ENCODE measurements at regions not wholly inside any gene's neighbourhood (a gene's known extent, or its start where the extent isn't known, plus 50 kb on each side); places are given as distances from the start of the nearest gene placed in this dataset.

DNA sequence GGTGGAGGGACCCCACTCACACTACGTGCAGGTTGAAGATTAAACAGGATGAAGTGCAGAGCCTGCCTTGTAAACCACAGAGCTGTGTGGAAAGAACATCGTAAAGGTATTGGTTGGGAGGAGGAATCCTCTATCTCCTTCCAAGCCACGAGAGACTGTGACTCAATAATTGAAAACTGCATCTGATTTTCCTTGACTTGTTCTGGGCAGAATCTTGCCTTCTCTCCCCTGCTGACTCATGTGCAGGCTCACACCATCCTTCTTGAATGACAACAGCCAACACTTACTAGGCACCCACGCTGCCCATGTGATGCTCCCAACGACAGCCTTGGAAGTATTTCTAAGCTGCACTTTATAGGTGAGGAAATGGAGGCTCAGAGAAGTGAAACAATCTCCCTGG is 563.0 kb downstream of the MIAT start:
- no peak overlapping the region for H3K4me3 ChIP-seq
- intact Hi-C loops (cut with micrococcal nuclease), result loop anchor here (10.0 kb wide), 1 partner anchor 174 kb away; no protein-coding TSS in a partner anchor
- H3K36me3 ChIP-seq, result no peaks in the 10 kb centered on the region
- H3K4me1 ChIP-seq, result peaks cover 10% of the 10 kb centered on the region
- H3K27ac ChIP-seq (replicated peaks), result no peak overlapping the region
- no peak for DNase-seq
- H3K9me3 ChIP-seq (replicated peaks), result peaks cover 14% of the 10 kb centered on the region
- TF ChIP-seq, protein P1, sequence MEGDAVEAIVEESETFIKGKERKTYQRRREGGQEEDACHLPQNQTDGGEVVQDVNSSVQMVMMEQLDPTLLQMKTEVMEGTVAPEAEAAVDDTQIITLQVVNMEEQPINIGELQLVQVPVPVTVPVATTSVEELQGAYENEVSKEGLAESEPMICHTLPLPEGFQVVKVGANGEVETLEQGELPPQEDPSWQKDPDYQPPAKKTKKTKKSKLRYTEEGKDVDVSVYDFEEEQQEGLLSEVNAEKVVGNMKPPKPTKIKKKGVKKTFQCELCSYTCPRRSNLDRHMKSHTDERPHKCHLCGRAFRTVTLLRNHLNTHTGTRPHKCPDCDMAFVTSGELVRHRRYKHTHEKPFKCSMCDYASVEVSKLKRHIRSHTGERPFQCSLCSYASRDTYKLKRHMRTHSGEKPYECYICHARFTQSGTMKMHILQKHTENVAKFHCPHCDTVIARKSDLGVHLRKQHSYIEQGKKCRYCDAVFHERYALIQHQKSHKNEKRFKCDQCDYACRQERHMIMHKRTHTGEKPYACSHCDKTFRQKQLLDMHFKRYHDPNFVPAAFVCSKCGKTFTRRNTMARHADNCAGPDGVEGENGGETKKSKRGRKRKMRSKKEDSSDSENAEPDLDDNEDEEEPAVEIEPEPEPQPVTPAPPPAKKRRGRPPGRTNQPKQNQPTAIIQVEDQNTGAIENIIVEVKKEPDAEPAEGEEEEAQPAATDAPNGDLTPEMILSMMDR (IDR thresholded peaks at IDR 0.05; ENCODE audit: borderline replicate concordance), result no peak
- H3K27me3 ChIP-seq (ENCODE audit: low read depth), result peaks cover 80% of the 10 kb centered on the region

DNA sequence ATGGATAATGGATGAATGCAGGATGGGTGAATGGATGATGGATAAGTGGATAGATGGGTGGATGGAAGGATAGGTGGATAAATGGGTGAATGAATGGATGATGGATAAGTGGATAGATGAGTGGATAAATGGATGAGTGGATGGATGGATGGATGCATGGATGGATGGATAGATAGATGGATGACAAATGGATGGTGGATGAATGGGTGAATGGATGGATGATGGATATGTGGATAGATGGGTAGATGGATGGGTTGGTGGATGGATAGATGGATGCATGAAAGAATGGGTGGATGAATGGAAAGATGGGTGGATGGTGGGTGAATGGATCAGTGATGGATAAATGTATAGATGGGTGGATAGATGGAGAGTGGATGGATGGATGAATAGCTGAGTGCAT is 564.8 kb downstream of the MIAT start:
- peaks cover 68% of the 10 kb centered on the region for H3K27me3 ChIP-seq (ENCODE audit: low read depth)
- no peak overlapping the region for H3K27ac ChIP-seq (replicated peaks)
- H3K4me1 ChIP-seq, result peaks cover 10% of the 10 kb centered on the region
- DNase-seq, result no peak
- no peaks in the 10 kb centered on the region for H3K36me3 ChIP-seq
- peaks cover 14% of the 10 kb centered on the region for H3K9me3 ChIP-seq (replicated peaks)
- intact Hi-C loops (cut with micrococcal nuclease), result loop anchor here (10.0 kb wide), 1 partner anchor 173 kb away; no protein-coding TSS in a partner anchor
- TF ChIP-seq, protein P1 (IDR thresholded peaks at IDR 0.05; ENCODE audit: borderline replicate concordance), result no peak
- H3K4me3 ChIP-seq, result no peak overlapping the region

DNA sequence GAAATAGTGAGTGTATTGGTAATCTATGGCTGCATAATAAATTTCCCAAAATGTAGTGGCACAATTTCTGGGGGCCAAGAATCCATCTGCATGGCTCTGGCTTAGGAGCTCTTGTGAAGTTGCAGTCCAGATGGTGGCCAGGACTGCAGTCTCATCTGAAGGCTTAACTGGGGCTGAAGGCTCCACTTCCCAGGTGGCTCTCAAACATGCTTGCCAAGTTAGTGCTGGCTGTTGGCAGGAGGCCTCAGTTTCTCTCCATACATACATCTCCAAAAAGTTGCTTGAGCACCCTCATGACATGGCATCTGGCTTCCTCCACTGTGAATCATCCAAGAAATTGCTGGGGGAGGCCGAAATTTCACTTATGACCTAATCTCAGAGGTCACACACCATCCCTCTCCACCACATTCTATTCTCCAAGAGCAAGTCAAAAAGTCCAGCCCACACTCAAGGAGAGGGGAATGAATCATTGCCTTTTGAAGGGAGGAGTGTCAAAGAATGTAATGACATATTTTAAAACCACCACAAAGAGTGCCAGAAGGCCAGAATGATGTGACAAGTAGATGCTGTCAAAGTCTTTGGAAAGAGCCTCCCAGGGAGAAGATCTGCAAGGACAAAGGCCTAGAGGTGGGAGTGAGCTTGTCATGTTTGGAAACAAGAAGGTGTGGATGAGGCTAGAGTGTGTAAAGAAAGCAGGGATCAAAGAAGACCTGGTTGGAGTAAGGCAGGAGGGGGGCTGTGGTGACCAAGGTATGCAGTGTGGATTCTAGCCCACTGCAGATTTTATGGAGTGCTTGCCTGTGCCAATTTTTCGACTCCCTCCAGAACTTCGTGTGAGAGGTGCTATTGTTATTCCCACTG is 566.2 kb downstream of the MIAT start:
- Histone ChIP-seq H3K27me3 (ENCODE audit: low read depth) (peaks cover 55% of the 10 kb centered on the region), H3K4me3 (no peak overlapping the region), H3K4me1 (peaks cover 5% of the 10 kb centered on the region), H3K9me3 (replicated peaks) (peaks cover 19% of the 10 kb centered on the region), H3K27ac (replicated peaks) (peak overlapping the region; percentile 23), H3K36me3 (no peaks in the 10 kb centered on the region)
- intact Hi-C loops (cut with micrococcal nuclease), result loop anchor here (10.0 kb wide), 1 partner anchor 171 kb away; no protein-coding TSS in a partner anchor
- TF ChIP-seq, protein P1 (IDR thresholded peaks at IDR 0.05; ENCODE audit: borderline replicate concordance), result no peak
- no peak for DNase-seq

DNA sequence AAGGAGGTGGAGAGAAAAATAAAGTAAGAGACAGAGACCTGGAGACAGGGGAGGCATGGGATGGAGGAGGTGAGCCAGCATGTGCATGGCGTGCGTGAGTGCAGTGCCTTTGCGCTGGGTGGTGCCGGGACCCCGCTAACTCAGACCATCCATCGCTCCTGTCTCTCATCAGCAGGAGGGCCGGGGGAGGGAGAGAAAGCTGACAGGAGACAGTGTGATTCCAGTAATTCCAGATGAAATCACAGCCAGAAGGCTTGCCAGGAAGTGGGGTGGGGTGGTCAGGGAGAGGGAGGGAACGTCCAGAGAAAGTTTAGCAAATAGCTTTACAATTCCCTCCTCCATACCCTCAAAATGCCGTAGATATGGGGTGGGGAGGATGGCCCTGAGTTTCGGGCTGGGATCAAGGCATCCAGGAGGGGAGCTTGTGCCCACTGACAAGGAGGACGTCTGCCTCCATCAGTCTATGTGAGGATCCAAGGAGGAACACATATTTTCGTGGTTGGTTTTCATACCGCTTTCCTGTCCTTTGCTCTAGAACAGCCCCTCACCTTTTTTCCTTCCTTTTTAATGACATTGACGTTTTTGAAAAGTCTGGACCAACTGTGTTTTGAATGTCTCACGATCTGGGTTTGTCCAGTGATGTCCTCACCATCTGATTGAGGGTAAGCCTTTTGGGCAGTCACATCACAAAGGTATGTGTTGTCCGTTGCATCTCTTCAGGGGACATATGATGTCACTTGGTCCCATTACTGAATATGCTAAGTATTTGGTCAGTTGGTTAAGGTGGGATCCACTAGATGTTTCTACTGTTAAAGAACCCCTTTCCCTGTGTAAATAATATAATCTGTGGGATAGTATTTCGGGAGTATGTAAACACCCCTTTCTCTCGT is 567.3 kb downstream of the MIAT start:
- Histone ChIP-seq H3K4me3 (no peak overlapping the region), H3K36me3 (no peaks in the 10 kb centered on the region), H3K27me3 (ENCODE audit: low read depth) (peaks cover 45% of the 10 kb centered on the region), H3K27ac (replicated peaks) (peak overlapping the region; percentile 23), H3K4me1 (no peaks in the 10 kb centered on the region), H3K9me3 (replicated peaks) (peaks cover 25% of the 10 kb centered on the region)
- DNase-seq, result peak; percentile 29
- intact Hi-C loops (cut with micrococcal nuclease), result loop anchor here (10.0 kb wide), 1 partner anchor 170 kb away; no protein-coding TSS in a partner anchor
- TF ChIP-seq, protein P1 (IDR thresholded peaks at IDR 0.05; ENCODE audit: borderline replicate concordance), result no peak

DNA sequence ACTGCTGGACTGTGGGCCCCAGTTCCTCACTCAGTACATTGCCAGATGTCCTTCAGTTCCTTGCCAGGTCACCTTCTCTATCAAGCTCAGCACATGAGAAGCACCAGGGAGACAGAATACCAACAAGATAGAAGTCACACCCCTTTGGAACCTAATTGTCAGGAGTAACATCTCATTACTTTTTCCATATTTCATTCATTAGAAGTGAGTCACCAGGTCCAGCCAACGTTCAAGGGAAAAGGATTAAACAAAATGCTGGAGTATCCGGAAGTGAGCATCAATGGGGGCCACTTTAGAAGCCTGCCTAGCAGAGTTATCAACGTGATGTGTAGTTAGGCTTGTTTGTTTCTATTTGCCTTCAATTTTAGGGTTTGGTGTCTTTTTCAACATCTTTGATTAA is 569.3 kb downstream of the MIAT start:
- no peak overlapping the region for H3K27ac ChIP-seq (replicated peaks)
- H3K27me3 ChIP-seq (ENCODE audit: low read depth), result peaks cover 29% of the 10 kb centered on the region
- H3K4me1 ChIP-seq, result no peaks in the 10 kb centered on the region
- no peaks in the 10 kb centered on the region for H3K36me3 ChIP-seq
- TF ChIP-seq, protein P1 (IDR thresholded peaks at IDR 0.05; ENCODE audit: borderline replicate concordance), result no peak
- H3K9me3 ChIP-seq (replicated peaks), result peaks cover 35% of the 10 kb centered on the region
- no peak overlapping the region for H3K4me3 ChIP-seq
- intact Hi-C loops (cut with micrococcal nuclease), result loop anchor here (10.0 kb wide), 1 partner anchor 168 kb away; no protein-coding TSS in a partner anchor
- DNase-seq, result no peak

Data from left ventricle myocardium inferior (tissue), 1 donor.